ENCODE measurements at regions not wholly inside any gene's neighbourhood (a gene's known extent, or its start where the extent isn't known, plus 50 kb on each side); places are given as distances from the start of the nearest gene placed in this dataset.

DNA sequence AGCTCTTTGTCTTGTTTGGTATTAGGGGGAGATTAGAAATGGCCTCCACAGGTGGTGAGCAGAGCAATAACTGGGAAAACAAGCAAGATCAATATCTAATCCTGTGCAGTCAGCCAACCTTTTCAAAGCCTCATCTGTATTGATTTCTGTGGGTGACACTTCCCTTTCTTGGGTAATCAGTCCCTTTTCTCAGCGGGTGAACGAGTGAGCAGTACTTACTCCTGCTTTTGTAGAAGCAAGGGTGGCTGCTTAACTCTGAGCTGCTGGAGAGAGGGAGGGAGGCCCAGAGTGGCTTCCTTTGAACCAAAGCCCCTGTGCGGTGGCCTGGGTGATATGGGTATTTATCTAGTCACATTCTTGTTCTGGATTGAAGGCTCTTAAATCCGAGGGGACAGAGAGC lies 254.8 kb upstream of the CHD6 start:
- H3K14ac ChIP-seq (ENCODE audit: insufficient read length), result no peak overlapping the region
- H3K56ac ChIP-seq (replicated peaks; ENCODE audit: insufficient read length, low read depth, low read length), result no peak overlapping the region
- H3K36me3 ChIP-seq (ENCODE audit: control insufficient read depth in 2 of 4, insufficient read depth in 4 of 4, low read length in 3 of 4), result no peaks in the 10 kb centered on the region
- no peak overlapping the region for H3K4ac ChIP-seq (replicated peaks; ENCODE audit: insufficient read length, low read depth, low read length)
- H3K23ac ChIP-seq (ENCODE audit: insufficient read length), result no peak overlapping the region
- no peaks in the 10 kb centered on the region for H3K4me1 ChIP-seq (replicated peaks in 1 of 4; ENCODE audit: control insufficient read depth in 3 of 4, insufficient read depth in 4 of 4, low read length in 3 of 4)
- no peak overlapping the region for H2AK5ac ChIP-seq (ENCODE audit: low read depth, low read length)
- no peak overlapping the region for H2BK12ac ChIP-seq (ENCODE audit: low read depth, low read length)
- no peak overlapping the region for H3K9ac ChIP-seq (replicated peaks in 1 of 4; ENCODE audit: extremely low read depth in 1 of 4, low read depth in 3 of 4, low read length in 3 of 4)
- no peaks in the 10 kb centered on the region; a peak in 2 of 4 replicates for H3K9me3 ChIP-seq (ENCODE audit: insufficient read depth in 2 of 2, low read depth in 1 of 2, low read length in 1 of 2)
- no peak overlapping the region for H2BK15ac ChIP-seq (ENCODE audit: low read length)
- no peaks in the 10 kb centered on the region for H3K79me1 ChIP-seq (ENCODE audit: low read depth, low read length)
- peak overlapping the region; percentile 46; the same call in 1 of the 2 replicates for H2AFZ ChIP-seq (ENCODE audit: low read length)
- POLR2A ChIA-PET (ENCODE audit: partially characterized antibody), result no interaction called here
- H3K4me2 ChIP-seq (ENCODE audit: insufficient read depth in 1 of 2, low read depth in 2 of 2, low read length in 2 of 2), result no peak overlapping the region
- FAIRE-seq (no peak), DNase-seq (ENCODE audit: low read depth in 1 of 2, low spot score in 2 of 2) (no peak)
- H4K20me1 ChIP-seq (replicated peaks in 1 of 2; ENCODE audit: control insufficient read depth in 1 of 2, insufficient read depth in 2 of 2, low read length in 2 of 2), result no peaks in the 10 kb centered on the region
- no peak overlapping the region for H2BK20ac ChIP-seq (ENCODE audit: low read length)
- no peak overlapping the region for H2BK5ac ChIP-seq (ENCODE audit: low read depth, low read length)
- H3K27me3 ChIP-seq (replicated peaks in 1 of 4; ENCODE audit: control insufficient read depth in 3 of 4, extremely low read depth in 1 of 4, insufficient read depth in 3 of 4, low read length in 3 of 4), result no peaks in the 10 kb centered on the region
- no peak overlapping the region for H4K8ac ChIP-seq (ENCODE audit: extremely low read depth, insufficient read depth, low read length)
- no peak overlapping the region for H4K5ac ChIP-seq (ENCODE audit: insufficient read length, low read depth, low read length)
- H2BK120ac ChIP-seq (replicated peaks; ENCODE audit: low read depth, low read length), result no peak overlapping the region
- H4K91ac ChIP-seq (replicated peaks; ENCODE audit: insufficient read length, low read length), result no peak overlapping the region
- CTCF ChIA-PET (ENCODE audit: partially characterized antibody), result no interaction called here
- H3K79me2 ChIP-seq (ENCODE audit: control insufficient read depth in 1 of 2, insufficient read depth in 2 of 2, low read length in 2 of 2), result no peaks in the 10 kb centered on the region
- no peak overlapping the region for H3K4me3 ChIP-seq (ENCODE audit: extremely low read depth in 1 of 4, insufficient read depth in 2 of 4, low read depth in 3 of 4, low read length in 4 of 4)
- TF ChIP-seq BACH1 (IDR thresholded peaks at IDR 0.05; ENCODE audit: low read length), result no peak
- no peak for TF ChIP-seq CTBP2 (IDR thresholded peaks at IDR 0.05; ENCODE audit: borderline replicate concordance, insufficient read depth, insufficient read length, low read length)
- no peak for TF ChIP-seq SRF (IDR thresholded peaks at IDR 0.05; ENCODE audit: low read depth, low read length)
- H3K23me2 ChIP-seq (ENCODE audit: low read depth, low read length), result no peaks in the 10 kb centered on the region
- H3K18ac ChIP-seq (ENCODE audit: extremely low read depth, low read length), result no peak overlapping the region
- no peak overlapping the region for H3K27ac ChIP-seq (ENCODE audit: low read depth, low read length)
- 86% methylated on average over 4 of the region's 4 CpGs; no CpG with 5 or more reads in 1 of the 2 experiments for WGBS, 2 experiments (ENCODE audit: extremely low coverage in 1 of 2, insufficient coverage in 1 of 2, insufficient read length in 1 of 2, insufficient replicate concordance in 2 of 2, low coverage in 1 of 2, low lambda C conversion rate in 2 of 2, missing lambda C conversion rate in 1 of 2)

Measured in H1 (cell line).